Esophagus squamous epithelium (tissue), 5 donors: ENCODE measurements at regions not wholly inside any gene's neighbourhood (a gene's known extent, or its start where the extent isn't known, plus 50 kb on each side); places are given as distances from the start of the nearest gene placed in this dataset.

Experiments
- DNase-seq: peaks from one replicate; lab custom pipeline; 2025; lab: John Stamatoyannopoulos, UW
- H3K27ac ChIP-seq, 4 donors: fragments of 200-600 bp; sonication (generic); one replicate each; pipeline ENCODE4 v1.5.1; 2016 to 2019; ENCODE audit warnings: mild to moderate bottlenecking in 1 of 4
- H3K27me3 ChIP-seq, 4 donors: fragments of 200-600 bp; sonication (generic); 1 replicate in 3 of 4; 2 replicates in 1 of 4; pipeline versions ENCODE4 v1.5.1 to v1.6.0; 2017 to 2021; ENCODE audit warnings: antibody characterized with exemption in 1 of 4
- H3K36me3 ChIP-seq, 3 donors: fragments of 200-600 bp; sonication (generic); one replicate each; pipeline ENCODE4 v1.5.1; 2016 to 2019
- H3K4me1 ChIP-seq, 3 donors: fragments of 200-600 bp; sonication (generic); one replicate each; pipeline ENCODE4 v1.5.1; 2017 to 2019
- H3K4me3 ChIP-seq, 4 donors: fragments of 200-600 bp; sonication (generic); 1 replicate in 3 of 4; 2 replicates in 1 of 4; pipeline ENCODE4 v1.5.1; 2016 to 2019; ENCODE audit warnings: mild to moderate bottlenecking in 2 of 4, moderate library complexity in 1 of 4
- H3K9me3 ChIP-seq, 3 donors: fragments of 200-600 bp; sonication (generic); one replicate each; pipeline ENCODE4 v1.5.1; 2016 to 2019
- POLR2A ChIP-seq, 4 donors: fragments of 450-650 bp; IDR thresholded peaks; one replicate each; pipeline ENCODE4 v1.6.1; 2017; ENCODE audit warnings: antibody characterized with exemption in 4 of 4, mild to moderate bottlenecking in 4 of 4, moderate library complexity in 3 of 4
- WGBS, 2 donors: methylation state at CpG; one replicate each; pipeline ENCODE4 v1.1.5; 2018; 5-methylcytosine and 5-hydroxymethylcytosine counted together
- intact Hi-C: fragments of 100-400 bp; cut with DNase I; formaldehyde crosslinking; loops from one replicate; pipeline ENCODE4 v1.15.0; 2022
- TF ChIP-seq, protein P1 (sequence below), 6 experiments: fragments of 450-650 bp in 4 of 6; fragments of 200-600 bp in 2 of 6; sonication (generic) in 2 of 6; IDR thresholded peaks; one replicate each; pipeline ENCODE4 v1.5.1; 2016 to 2019; ENCODE audit warnings: antibody characterized with exemption in 6 of 6, mild to moderate bottlenecking in 4 of 6, moderate library complexity in 4 of 6
- donor health status: DM: yes; HTN: yes; CAD: no.

GRCh38 chr12:118874698-118875548 is 106.4 kb upstream of the SRRM4 start:
- intact Hi-C loops: no loop called here
- 24 to 28% methylated on average over 5 to 6 of the region's 6 CpGs for WGBS, 2 donors
- H3K4me1 ChIP-seq: no peaks in the 10 kb centered on the region
- TF ChIP-seq, protein P1, sequence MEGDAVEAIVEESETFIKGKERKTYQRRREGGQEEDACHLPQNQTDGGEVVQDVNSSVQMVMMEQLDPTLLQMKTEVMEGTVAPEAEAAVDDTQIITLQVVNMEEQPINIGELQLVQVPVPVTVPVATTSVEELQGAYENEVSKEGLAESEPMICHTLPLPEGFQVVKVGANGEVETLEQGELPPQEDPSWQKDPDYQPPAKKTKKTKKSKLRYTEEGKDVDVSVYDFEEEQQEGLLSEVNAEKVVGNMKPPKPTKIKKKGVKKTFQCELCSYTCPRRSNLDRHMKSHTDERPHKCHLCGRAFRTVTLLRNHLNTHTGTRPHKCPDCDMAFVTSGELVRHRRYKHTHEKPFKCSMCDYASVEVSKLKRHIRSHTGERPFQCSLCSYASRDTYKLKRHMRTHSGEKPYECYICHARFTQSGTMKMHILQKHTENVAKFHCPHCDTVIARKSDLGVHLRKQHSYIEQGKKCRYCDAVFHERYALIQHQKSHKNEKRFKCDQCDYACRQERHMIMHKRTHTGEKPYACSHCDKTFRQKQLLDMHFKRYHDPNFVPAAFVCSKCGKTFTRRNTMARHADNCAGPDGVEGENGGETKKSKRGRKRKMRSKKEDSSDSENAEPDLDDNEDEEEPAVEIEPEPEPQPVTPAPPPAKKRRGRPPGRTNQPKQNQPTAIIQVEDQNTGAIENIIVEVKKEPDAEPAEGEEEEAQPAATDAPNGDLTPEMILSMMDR (IDR thresholded peaks at IDR 0.05): no peak
- TF ChIP-seq POLR2A (IDR thresholded peaks at IDR 0.05): no peak
- H3K9me3 ChIP-seq: no peaks in the 10 kb centered on the region
- H3K36me3 ChIP-seq: no peaks in the 10 kb centered on the region
- peaks cover 0 to 9% (median 0%) of the 10 kb centered on the region in 4 donors for H3K27me3 ChIP-seq
- H3K27ac ChIP-seq: no peak overlapping the region
- DNase-seq: no peak
- no peak overlapping the region for H3K4me3 ChIP-seq

DNA sequence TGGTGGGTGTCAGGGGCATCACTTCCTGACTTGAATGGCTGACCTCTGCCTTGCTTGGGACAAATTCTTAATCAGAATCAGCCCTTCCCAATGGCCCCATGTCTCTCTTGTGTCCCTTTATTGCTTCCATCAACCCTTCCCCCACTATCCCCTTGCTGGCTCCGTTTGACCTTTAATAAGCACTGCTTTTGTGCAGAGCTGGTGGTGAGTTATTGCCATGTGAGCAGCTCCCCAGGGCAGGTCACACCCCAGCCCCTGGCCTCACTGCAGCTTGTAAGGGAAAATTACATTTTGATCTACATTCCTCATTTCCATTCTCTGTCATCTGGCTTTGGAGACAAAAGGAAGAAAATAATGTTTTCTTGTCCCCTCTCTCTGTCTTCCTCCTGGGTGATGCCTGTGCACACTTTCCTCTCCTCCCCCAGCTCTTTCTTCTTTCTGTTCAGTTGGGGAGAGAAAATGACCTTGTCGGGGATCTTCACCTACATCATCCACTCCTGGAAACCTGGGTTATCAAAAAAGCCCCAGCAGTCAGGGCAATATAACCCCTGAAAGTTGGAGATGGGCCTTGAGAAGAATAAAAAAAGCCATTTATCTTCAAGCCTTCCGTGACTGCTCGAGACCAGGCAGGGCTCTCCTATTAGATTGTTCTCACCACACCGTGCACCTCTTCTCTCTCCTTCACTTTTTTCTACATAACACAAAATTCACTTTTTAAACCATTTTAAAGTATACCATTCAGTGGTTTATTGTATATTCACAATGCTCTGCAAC is 100.4 kb upstream of the SRRM4 start:
- Histone ChIP-seq H3K36me3 (no peaks in the 10 kb centered on the region), H3K4me1 (no peaks in the 10 kb centered on the region), H3K9me3 (no peaks in the 10 kb centered on the region), H3K4me3 (no peak overlapping the region), H3K27me3 (peaks cover 0 to 9% (median 0%) of the 10 kb centered on the region in 4 donors), H3K27ac (no peak overlapping the region)
- 51 to 63% methylated on average over 5 of the region's 5 CpGs for WGBS, 2 donors
- TF ChIP-seq, protein P1 (IDR thresholded peaks at IDR 0.05): no peak
- TF ChIP-seq POLR2A (IDR thresholded peaks at IDR 0.05): no peak
- intact Hi-C loops: no loop called here
- no peak for DNase-seq

GRCh38 chr12:118884226-118884625 is 97.1 kb upstream of the SRRM4 start:
- TF ChIP-seq, protein P1 (IDR thresholded peaks at IDR 0.05): no peak
- no peak for TF ChIP-seq POLR2A (IDR thresholded peaks at IDR 0.05)
- no peak overlapping the region for H3K4me3 ChIP-seq
- no peaks in the 10 kb centered on the region for H3K36me3 ChIP-seq
- H3K27me3 ChIP-seq: no peaks in the 10 kb centered on the region
- H3K27ac ChIP-seq: no peak overlapping the region
- intact Hi-C loops: no loop called here
- no peak for DNase-seq
- WGBS, 2 donors: 0 to 30% methylated on average over 1 of the region's 1 CpG
- no peaks in the 10 kb centered on the region for H3K9me3 ChIP-seq
- H3K4me1 ChIP-seq: no peaks in the 10 kb centered on the region

DNA sequence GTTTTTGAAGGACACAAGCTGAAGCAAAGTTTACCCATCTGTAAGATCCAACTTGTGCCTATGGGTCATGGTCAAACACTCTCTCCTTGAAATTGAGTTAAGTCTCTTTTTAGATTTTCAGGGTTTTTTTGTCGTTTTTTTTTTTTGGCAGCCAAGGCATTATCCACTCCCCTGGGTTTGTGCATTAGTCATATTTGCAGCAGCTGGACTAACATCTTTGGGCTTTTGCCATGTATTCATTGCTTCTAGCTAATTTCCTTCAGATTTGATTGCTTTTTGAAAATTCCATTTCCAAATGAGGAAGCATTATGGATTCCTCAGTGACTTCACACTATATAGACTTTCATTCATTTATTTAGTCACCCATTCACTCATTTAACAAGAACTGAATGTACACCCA is 80.3 kb upstream of the SRRM4 start:
- intact Hi-C loops: no loop called here
- Histone ChIP-seq H3K27ac (no peak overlapping the region), H3K27me3 (no peaks in the 10 kb centered on the region), H3K9me3 (no peaks in the 10 kb centered on the region), H3K4me3 (no peak overlapping the region), H3K36me3 (no peaks in the 10 kb centered on the region), H3K4me1 (no peaks in the 10 kb centered on the region)
- 43% methylated on average over 1 of the region's 1 CpG for WGBS, 2 donors
- DNase-seq: no peak
- TF ChIP-seq POLR2A (IDR thresholded peaks at IDR 0.05): no peak
- TF ChIP-seq, protein P1 (IDR thresholded peaks at IDR 0.05): no peak

DNA sequence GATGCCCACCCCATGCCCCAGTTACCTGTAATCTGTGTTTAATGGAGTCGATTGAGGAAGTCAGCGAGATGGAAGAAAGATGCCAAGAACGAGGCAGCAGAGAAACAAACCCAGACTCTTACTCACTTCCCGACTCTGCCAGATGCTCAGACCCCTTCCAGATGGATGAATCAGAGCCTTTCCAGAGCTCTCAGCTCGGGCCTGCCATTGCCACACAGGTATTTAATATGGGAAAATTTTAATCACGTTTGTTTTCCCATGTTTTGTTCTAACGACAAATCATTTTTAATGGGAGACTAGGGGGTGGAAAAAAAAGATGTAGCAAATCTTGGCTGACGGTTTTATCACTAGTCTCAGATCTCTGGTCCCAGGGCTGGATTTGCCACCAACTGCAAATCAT is 72.5 kb upstream of the SRRM4 start:
- TF ChIP-seq POLR2A (IDR thresholded peaks at IDR 0.05): no peak
- TF ChIP-seq, protein P1 (IDR thresholded peaks at IDR 0.05): no peak
- no peak for DNase-seq
- no peaks in the 10 kb centered on the region for H3K9me3 ChIP-seq
- no peaks in the 10 kb centered on the region for H3K4me1 ChIP-seq
- H3K27me3 ChIP-seq: no peaks in the 10 kb centered on the region
- WGBS, 2 donors: 50 to 57% methylated on average over 6 to 7 of the region's 8 CpGs
- intact Hi-C loops: no loop called here
- H3K27ac ChIP-seq: no peak overlapping the region
- no peak overlapping the region for H3K4me3 ChIP-seq
- no peaks in the 10 kb centered on the region for H3K36me3 ChIP-seq
